Fibroblast of mammary gland (primary cell): ENCODE measurements at regions not wholly inside any gene's neighbourhood (a gene's known extent, or its start where the extent isn't known, plus 50 kb on each side); places are given as distances from the start of the nearest gene placed in this dataset.
"Not testable (repeated sequence)": the region's sequence is repeated elsewhere in the genome, so short reads cannot be mapped to it uniquely, and the experiment has no call there.

Experiments
- DNase-seq: peaks from one replicate; pipeline ENCODE4 v3.0.0-alpha.2; 2010; ENCODE audit warnings: low read depth
- H3K4me3 ChIP-seq: 2 replicates; pipeline ENCODE4 v1.5.1; 2011; ENCODE audit warnings: low read depth, mild to moderate bottlenecking, low read length, moderate library complexity; ENCODE audit not compliant: control insufficient read depth
- TF ChIP-seq, protein P1 (sequence below): conservative IDR thresholded peaks from 2 replicates; pipeline ENCODE4 v1.5.1; 2011; ENCODE audit warnings: low read depth, low read length, inconsistent platforms; ENCODE audit not compliant: control insufficient read depth, insufficient read depth

DNA sequence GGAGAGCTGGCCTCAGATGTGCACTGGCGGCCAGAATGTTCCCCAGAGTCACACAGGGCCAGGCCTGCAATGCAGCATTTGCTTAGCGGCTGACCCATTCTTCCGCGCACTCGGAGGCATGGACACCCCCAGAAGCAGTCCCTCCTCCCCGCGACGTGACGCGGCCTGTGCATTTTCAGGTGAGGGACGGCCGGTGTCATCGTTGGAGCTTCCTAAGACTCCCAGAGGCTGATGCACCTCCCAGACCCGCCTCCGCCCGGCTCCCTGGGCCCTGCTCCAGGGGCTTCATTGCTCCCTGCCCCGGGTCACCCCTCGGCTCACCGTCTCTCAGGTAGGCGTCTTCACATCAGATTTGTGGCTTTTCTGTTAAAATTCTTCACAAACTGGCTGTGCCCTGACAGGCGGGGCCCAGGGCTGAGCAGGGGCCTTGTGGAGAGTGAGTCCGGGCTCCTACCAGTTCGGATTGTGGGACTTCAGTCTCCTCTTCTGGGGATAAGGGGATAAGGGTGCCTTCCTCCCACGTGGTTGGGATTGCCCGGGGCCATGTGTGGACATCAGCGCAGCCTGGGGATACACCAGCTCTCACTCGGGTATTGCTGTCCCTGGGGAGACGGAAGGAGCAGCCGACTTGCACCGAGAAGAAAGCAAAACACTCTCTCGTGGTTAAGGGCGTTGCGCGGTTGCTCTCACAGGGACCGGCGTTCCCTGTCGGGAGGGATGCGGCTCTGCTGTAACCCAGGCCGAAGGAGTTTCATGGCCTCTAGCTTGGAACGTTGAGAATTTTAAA, 249.1 kb downstream of the ADGRD1 start:
- TF ChIP-seq, protein P1, sequence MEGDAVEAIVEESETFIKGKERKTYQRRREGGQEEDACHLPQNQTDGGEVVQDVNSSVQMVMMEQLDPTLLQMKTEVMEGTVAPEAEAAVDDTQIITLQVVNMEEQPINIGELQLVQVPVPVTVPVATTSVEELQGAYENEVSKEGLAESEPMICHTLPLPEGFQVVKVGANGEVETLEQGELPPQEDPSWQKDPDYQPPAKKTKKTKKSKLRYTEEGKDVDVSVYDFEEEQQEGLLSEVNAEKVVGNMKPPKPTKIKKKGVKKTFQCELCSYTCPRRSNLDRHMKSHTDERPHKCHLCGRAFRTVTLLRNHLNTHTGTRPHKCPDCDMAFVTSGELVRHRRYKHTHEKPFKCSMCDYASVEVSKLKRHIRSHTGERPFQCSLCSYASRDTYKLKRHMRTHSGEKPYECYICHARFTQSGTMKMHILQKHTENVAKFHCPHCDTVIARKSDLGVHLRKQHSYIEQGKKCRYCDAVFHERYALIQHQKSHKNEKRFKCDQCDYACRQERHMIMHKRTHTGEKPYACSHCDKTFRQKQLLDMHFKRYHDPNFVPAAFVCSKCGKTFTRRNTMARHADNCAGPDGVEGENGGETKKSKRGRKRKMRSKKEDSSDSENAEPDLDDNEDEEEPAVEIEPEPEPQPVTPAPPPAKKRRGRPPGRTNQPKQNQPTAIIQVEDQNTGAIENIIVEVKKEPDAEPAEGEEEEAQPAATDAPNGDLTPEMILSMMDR = no peak
- no peak for DNase-seq
- H3K4me3 ChIP-seq = no peak overlapping the region

- H3K4me3 ChIP-seq = no peak overlapping the region
- no peak for DNase-seq
- TF ChIP-seq, protein P1 = no peak
These were observed 250.1 kb downstream of the ADGRD1 start for GRCh38 chr12:131203666-131204415.

- DNase-seq = no peak
- TF ChIP-seq, protein P1 = no peak
- no peak overlapping the region for H3K4me3 ChIP-seq
These were observed 250.9 kb downstream of the ADGRD1 start for GRCh38 chr12:131204416-131205274.

DNA sequence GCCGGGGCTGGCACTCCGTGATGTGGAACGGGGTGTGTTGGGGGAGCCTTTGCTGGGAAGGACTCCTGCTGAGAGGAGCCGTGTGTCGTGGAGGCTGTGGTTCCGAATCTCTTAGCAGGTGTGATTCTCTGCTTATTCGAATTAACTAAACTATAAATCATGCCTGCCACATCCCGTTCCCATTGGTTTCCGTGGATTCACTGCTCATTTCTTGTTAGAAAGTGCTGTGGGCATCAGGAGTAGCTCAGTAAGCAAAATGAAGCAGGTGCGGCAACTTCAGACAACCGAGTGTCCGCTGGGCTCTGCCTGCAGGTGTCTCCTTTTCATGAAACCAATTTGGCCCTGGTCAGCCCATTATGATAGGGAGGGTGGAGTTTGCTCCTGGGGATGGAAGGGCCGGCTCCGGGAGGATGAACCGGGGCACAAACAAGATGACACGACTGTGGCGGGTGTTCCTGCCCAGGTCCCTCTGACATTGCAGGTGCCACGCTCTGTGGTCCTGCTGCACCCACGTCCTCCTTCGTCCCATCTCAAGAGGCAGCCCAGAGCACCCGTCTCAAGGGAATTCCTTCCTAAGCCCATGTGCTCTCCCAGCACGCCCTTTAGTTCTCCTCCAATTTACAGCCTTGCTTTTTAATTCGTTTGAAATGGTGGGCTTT, 251.7 kb downstream of the ADGRD1 start:
- H3K4me3 ChIP-seq, DNase-seq: not testable (repeated sequence)

DNA sequence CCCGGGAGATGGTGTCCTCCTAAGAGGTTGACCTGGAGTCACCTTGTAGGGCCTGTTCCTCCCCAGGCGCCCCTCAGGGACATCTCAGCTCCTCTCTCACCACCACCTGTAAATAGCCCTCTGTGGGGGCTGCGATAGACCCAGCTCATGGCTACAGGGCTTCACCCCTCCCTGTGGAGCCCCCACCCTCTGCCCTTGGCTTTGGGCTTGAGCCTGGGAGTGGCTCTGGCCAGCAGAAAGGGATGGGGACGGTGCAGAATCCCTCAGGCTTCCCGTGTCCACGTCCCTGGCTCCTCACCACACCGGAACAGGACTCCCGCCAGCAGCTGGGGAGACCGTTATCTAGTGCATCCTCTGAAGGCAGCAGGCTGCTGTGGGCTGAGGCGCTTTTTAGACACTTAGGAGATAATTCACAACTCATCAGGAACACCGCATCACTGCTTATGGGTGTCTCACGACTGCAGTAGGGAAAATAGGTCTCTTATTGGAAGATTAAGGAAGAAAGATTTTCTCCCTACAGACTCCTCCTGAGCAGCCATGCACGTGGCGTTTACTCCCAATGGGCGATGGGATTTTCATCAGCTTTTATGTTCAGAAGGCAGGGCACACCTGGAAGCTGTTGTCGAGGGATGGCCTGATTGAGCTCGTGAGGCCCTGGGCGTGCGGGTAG, 253.1 kb downstream of the ADGRD1 start:
- H3K4me3 ChIP-seq, DNase-seq: not testable (repeated sequence)

DNA sequence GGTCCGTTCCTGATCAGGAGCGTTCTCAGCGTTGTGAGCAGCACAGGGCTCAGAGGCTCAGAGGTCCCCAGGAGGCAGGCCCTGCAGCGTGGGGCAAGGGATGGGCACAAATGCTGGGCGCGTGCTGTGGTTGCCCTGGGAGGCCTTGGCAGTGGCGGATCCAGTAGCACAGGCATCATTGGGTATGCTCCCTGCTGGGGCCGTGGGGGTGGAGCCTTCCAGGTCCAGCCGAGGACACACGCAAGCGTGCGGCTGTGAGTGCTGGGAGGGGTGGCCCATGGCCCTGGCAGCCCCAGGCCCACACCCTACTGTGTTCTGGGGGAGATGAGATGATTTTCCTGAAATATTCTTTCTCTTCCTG, 253.6 kb downstream of the ADGRD1 start:
- H3K4me3 ChIP-seq, DNase-seq: not testable (repeated sequence)

DNA sequence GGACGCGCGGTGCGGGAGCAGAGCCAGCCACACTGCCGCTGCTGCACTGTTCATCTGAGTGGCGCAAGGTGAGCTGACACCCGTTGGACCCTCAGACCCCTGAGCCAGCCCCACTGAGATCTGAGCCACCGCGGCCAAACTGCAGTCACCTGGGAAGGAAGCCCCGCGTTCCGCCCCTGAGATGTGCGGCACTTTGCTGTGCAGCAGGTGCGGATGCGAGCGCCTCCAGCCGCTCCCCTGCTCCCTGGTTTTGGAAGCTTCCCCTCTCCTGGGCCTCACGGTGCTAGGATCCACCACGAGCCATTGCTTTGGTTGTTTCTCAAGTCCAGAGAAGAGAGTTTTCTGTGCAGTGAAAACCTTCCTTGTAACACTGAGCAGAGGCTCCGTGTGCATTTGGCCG, 254.1 kb downstream of the ADGRD1 start:
- H3K4me3 ChIP-seq, DNase-seq: not testable (repeated sequence)

GRCh38 chr12:131208425-131208824, 254.7 kb downstream of the ADGRD1 start:
- no peak overlapping the region for H3K4me3 ChIP-seq
- no peak for DNase-seq
- TF ChIP-seq, protein P1 = no peak
